ENCODE measurements at regions not wholly inside any gene's neighbourhood (a gene's known extent, or its start where the extent isn't known, plus 50 kb on each side); places are given as distances from the start of the nearest gene placed in this dataset.

- peaks cover under 1% of the 10 kb centered on the region for H3K4me1 Mint-ChIP-seq (ENCODE audit: low read depth)
- no peak for ATAC-seq
- H3K27me3 Mint-ChIP-seq (ENCODE audit: low read depth), result peaks cover 4% of the 10 kb centered on the region
Observed at GRCh38 chr4:15361529-15361928, 66.3 kb upstream of the C1QTNF7 start.

GRCh38 chr4:15362541-15362940 lies 65.3 kb upstream of the C1QTNF7 start:
- peaks cover 4% of the 10 kb centered on the region for H3K9me3 Mint-ChIP-seq
- ATAC-seq (no peak), DNase-seq (no peak)
- peaks cover 4% of the 10 kb centered on the region for H3K27me3 Mint-ChIP-seq (ENCODE audit: low read depth)
- H3K4me3 Mint-ChIP-seq, result no peak overlapping the region
- no peaks in the 10 kb centered on the region for H3K36me3 Mint-ChIP-seq (ENCODE audit: insufficient read depth)
- peaks cover 4% of the 10 kb centered on the region for H3K4me1 Mint-ChIP-seq (ENCODE audit: low read depth)

More at GRCh38 chr4:15361529-15361928, 66.3 kb upstream of the C1QTNF7 start:
- Mint-ChIP-seq H3K4me3 (no peak overlapping the region), H3K36me3 (ENCODE audit: insufficient read depth) (no peaks in the 10 kb centered on the region), H3K9me3 (peaks cover 4% of the 10 kb centered on the region)
- no peak for DNase-seq

GRCh38 chr4:15364183-15364582 lies 63.6 kb upstream of the C1QTNF7 start:
- H3K4me1 Mint-ChIP-seq (ENCODE audit: low read depth), result peaks cover 4% of the 10 kb centered on the region
- DNase-seq, result no peak
- H3K27me3 Mint-ChIP-seq (ENCODE audit: low read depth), result peaks cover 4% of the 10 kb centered on the region
- no peaks in the 10 kb centered on the region for H3K36me3 Mint-ChIP-seq (ENCODE audit: insufficient read depth)
- no peak overlapping the region for H3K4me3 Mint-ChIP-seq
- no peak for ATAC-seq
- H3K9me3 Mint-ChIP-seq, result no peaks in the 10 kb centered on the region

- Mint-ChIP-seq H3K36me3 (ENCODE audit: insufficient read depth) (no peaks in the 10 kb centered on the region), H3K9me3 (no peaks in the 10 kb centered on the region), H3K4me3 (no peak overlapping the region), H3K27me3 (ENCODE audit: low read depth) (peaks cover 2% of the 10 kb centered on the region), H3K4me1 (ENCODE audit: low read depth) (peaks cover 4% of the 10 kb centered on the region)
- DNase-seq (no peak), ATAC-seq (no peak)
Observed at GRCh38 chr4:15365641-15366040, 62.2 kb upstream of the C1QTNF7 start.

GRCh38 chr4:15366721-15367120 lies 61.1 kb upstream of the C1QTNF7 start:
- Mint-ChIP-seq H3K27me3 (ENCODE audit: low read depth) (peaks cover 2% of the 10 kb centered on the region), H3K9me3 (no peaks in the 10 kb centered on the region), H3K4me1 (ENCODE audit: low read depth) (peaks cover 4% of the 10 kb centered on the region), H3K4me3 (no peak overlapping the region), H3K36me3 (ENCODE audit: insufficient read depth) (no peaks in the 10 kb centered on the region)
- ATAC-seq (no peak), DNase-seq (no peak)

GRCh38 chr4:15368856-15369255 lies 59.0 kb upstream of the C1QTNF7 start:
- no peaks in the 10 kb centered on the region for H3K36me3 Mint-ChIP-seq (ENCODE audit: insufficient read depth)
- DNase-seq, result no peak
- no peaks in the 10 kb centered on the region for H3K9me3 Mint-ChIP-seq
- H3K27me3 Mint-ChIP-seq (ENCODE audit: low read depth), result peaks cover 2% of the 10 kb centered on the region
- ATAC-seq, result peak in 1 of 2 donors; percentile 18
- peaks cover 4% of the 10 kb centered on the region for H3K4me1 Mint-ChIP-seq (ENCODE audit: low read depth)
- H3K4me3 Mint-ChIP-seq, result no peak overlapping the region

GRCh38 chr4:15370296-15370695 lies 57.5 kb upstream of the C1QTNF7 start:
- H3K4me3 Mint-ChIP-seq, result no peak overlapping the region
- DNase-seq, result no peak
- peaks cover 2% of the 10 kb centered on the region for H3K27me3 Mint-ChIP-seq (ENCODE audit: low read depth)
- H3K4me1 Mint-ChIP-seq (ENCODE audit: low read depth), result peaks cover 6% of the 10 kb centered on the region
- no peak for ATAC-seq
- no peaks in the 10 kb centered on the region for H3K36me3 Mint-ChIP-seq (ENCODE audit: insufficient read depth)
- no peaks in the 10 kb centered on the region for H3K9me3 Mint-ChIP-seq

- Mint-ChIP-seq H3K4me3 (no peak overlapping the region), H3K36me3 (ENCODE audit: insufficient read depth) (no peaks in the 10 kb centered on the region), H3K4me1 (ENCODE audit: low read depth) (peaks cover 17% of the 10 kb centered on the region)
Observed at GRCh38 chr4:15373363-15373762, 54.5 kb upstream of the C1QTNF7 start.

GRCh38 chr4:15374656-15375055 lies 53.2 kb upstream of the C1QTNF7 start:
- Mint-ChIP-seq H3K4me3 (no peak overlapping the region), H3K9me3 (no peaks in the 10 kb centered on the region), H3K27me3 (ENCODE audit: low read depth) (no peaks in the 10 kb centered on the region), H3K4me1 (ENCODE audit: low read depth) (peaks cover 17% of the 10 kb centered on the region), H3K36me3 (ENCODE audit: insufficient read depth) (no peaks in the 10 kb centered on the region)
- ATAC-seq, result no peak
- DNase-seq, result no peak

More at GRCh38 chr4:15373363-15373762, 54.5 kb upstream of the C1QTNF7 start:
- ATAC-seq, result peak; percentile 48 to 73
- H3K27me3 Mint-ChIP-seq (ENCODE audit: low read depth), result no peaks in the 10 kb centered on the region
- no peaks in the 10 kb centered on the region for H3K9me3 Mint-ChIP-seq
- no peak for DNase-seq

- ATAC-seq (peak in 1 of 2 donors; percentile 66), DNase-seq (no peak)
- Mint-ChIP-seq H3K4me1 (ENCODE audit: low read depth) (peaks cover 17% of the 10 kb centered on the region), H3K4me3 (no peak overlapping the region), H3K9me3 (no peaks in the 10 kb centered on the region), H3K36me3 (ENCODE audit: insufficient read depth) (no peaks in the 10 kb centered on the region), H3K27me3 (ENCODE audit: low read depth) (no peaks in the 10 kb centered on the region)
Observed at GRCh38 chr4:15375667-15376066, 52.2 kb upstream of the C1QTNF7 start.

- ATAC-seq (no peak), DNase-seq (no peak)
- H3K36me3 Mint-ChIP-seq (ENCODE audit: insufficient read depth), result no peaks in the 10 kb centered on the region
- H3K27me3 Mint-ChIP-seq (ENCODE audit: low read depth), result no peaks in the 10 kb centered on the region
- no peak overlapping the region for H3K4me3 Mint-ChIP-seq
- peaks cover 17% of the 10 kb centered on the region for H3K4me1 Mint-ChIP-seq (ENCODE audit: low read depth)
- no peaks in the 10 kb centered on the region for H3K9me3 Mint-ChIP-seq
Observed at GRCh38 chr4:15376145-15376544, 51.7 kb upstream of the C1QTNF7 start.

GRCh38 chr4:15376594-15376993 lies 51.2 kb upstream of the C1QTNF7 start:
- Mint-ChIP-seq H3K27me3 (ENCODE audit: low read depth) (no peaks in the 10 kb centered on the region), H3K9me3 (no peaks in the 10 kb centered on the region)
- no peak for ATAC-seq

More at GRCh38 chr4:15376594-15376993, 51.2 kb upstream of the C1QTNF7 start:
- Mint-ChIP-seq H3K4me3 (no peak overlapping the region), H3K36me3 (ENCODE audit: insufficient read depth) (no peaks in the 10 kb centered on the region), H3K4me1 (ENCODE audit: low read depth) (peaks cover 17% of the 10 kb centered on the region)
- DNase-seq, result no peak
